Calu3 (cell line): ENCODE measurements at regions not wholly inside any gene's neighbourhood (a gene's known extent, or its start where the extent isn't known, plus 50 kb on each side); places are given as distances from the start of the nearest gene placed in this dataset.

ENCODE experiments used
- BruUV-seq: library from RNA; stranded (reverse); fragments of 400-500 nt; replicated peaks from 2 replicates; lab custom pipeline; 2021; lab: Mats Ljungman, UMichigan
- CTCF ChIA-PET: fragments of 300-600 bp; sonication (Branson Sonifier 250); formaldehyde crosslinking; loops from one replicate; lab custom pipeline; 2022; ENCODE audit warnings: antibody characterized with exemption; lab: Charles Lee
- DNase-seq: peaks from one replicate; pipeline ENCODE4 v3.0.0; 2022
- H3K27ac Mint-ChIP-seq: one replicate; pipeline ENCODE4 v1.8.0; 2022; ENCODE audit warnings: mixed read lengths; ENCODE audit not compliant: unreplicated experiment
- H3K27me3 Mint-ChIP-seq: one replicate; pipeline ENCODE4 v1.8.0; 2022; ENCODE audit warnings: mixed read lengths; ENCODE audit not compliant: unreplicated experiment
- H3K36me3 Mint-ChIP-seq: one replicate; pipeline ENCODE4 v1.8.0; 2022; ENCODE audit warnings: mild to moderate bottlenecking, moderate library complexity, mixed read lengths; ENCODE audit not compliant: insufficient read depth, unreplicated experiment
- H3K4me1 Mint-ChIP-seq: one replicate; pipeline ENCODE4 v1.8.0; 2022; ENCODE audit warnings: mild to moderate bottlenecking, low read depth, mixed read lengths; ENCODE audit not compliant: unreplicated experiment
- H3K4me3 Mint-ChIP-seq: one replicate; pipeline ENCODE4 v1.8.0; 2022; ENCODE audit warnings: mild to moderate bottlenecking, low read depth, moderate library complexity, mixed read lengths; ENCODE audit not compliant: unreplicated experiment
- H3K9me3 Mint-ChIP-seq: one replicate; pipeline ENCODE4 v1.8.0; 2022; ENCODE audit warnings: low read depth, mixed read lengths; ENCODE audit not compliant: unreplicated experiment
- intact Hi-C: fragments of 100-400 bp; cut with micrococcal nuclease; formaldehyde crosslinking; loops from one replicate; pipeline ENCODE4 v1.10.0; 2022; ENCODE audit not compliant: unreplicated experiment
- TF ChIP-seq, protein P1 (sequence below): fragments of 200-600 bp; IDR thresholded peaks from one replicate; pipeline ENCODE4 v1.8.0; 2022; ENCODE audit warnings: antibody characterized with exemption; ENCODE audit not compliant: unreplicated experiment

DNA sequence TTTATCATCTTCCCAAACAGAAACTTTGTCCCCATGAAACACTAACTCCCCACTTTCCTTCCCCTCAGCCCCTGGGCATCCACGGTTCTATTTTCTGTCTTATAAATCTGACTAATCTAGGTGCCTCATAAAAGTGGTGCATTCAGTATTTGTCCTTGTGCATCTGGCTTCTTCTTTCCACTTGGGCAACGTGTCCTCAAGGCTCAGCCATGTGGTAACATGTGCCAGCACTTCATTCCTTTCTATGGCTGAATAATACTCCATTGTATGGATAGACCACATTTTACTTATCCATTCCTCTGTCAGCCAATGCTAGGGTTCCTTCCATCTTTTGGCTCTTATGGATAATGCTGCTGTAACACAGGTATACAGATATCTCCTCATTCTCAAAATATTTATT is 305.0 kb upstream of the RUNX1 start:
- TF ChIP-seq, protein P1, sequence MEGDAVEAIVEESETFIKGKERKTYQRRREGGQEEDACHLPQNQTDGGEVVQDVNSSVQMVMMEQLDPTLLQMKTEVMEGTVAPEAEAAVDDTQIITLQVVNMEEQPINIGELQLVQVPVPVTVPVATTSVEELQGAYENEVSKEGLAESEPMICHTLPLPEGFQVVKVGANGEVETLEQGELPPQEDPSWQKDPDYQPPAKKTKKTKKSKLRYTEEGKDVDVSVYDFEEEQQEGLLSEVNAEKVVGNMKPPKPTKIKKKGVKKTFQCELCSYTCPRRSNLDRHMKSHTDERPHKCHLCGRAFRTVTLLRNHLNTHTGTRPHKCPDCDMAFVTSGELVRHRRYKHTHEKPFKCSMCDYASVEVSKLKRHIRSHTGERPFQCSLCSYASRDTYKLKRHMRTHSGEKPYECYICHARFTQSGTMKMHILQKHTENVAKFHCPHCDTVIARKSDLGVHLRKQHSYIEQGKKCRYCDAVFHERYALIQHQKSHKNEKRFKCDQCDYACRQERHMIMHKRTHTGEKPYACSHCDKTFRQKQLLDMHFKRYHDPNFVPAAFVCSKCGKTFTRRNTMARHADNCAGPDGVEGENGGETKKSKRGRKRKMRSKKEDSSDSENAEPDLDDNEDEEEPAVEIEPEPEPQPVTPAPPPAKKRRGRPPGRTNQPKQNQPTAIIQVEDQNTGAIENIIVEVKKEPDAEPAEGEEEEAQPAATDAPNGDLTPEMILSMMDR: no peak
- intact Hi-C loops: no loop called here
- Mint-ChIP-seq H3K27ac (no peak overlapping the region), H3K27me3 (no peaks in the 10 kb centered on the region), H3K4me1 (no peaks in the 10 kb centered on the region), H3K4me3 (no peak overlapping the region), H3K9me3 (no peaks in the 10 kb centered on the region), H3K36me3 (no peaks in the 10 kb centered on the region)
- CTCF ChIA-PET: no interaction called here
- no TSS peak for BruUV-seq
- no peak for DNase-seq

DNA sequence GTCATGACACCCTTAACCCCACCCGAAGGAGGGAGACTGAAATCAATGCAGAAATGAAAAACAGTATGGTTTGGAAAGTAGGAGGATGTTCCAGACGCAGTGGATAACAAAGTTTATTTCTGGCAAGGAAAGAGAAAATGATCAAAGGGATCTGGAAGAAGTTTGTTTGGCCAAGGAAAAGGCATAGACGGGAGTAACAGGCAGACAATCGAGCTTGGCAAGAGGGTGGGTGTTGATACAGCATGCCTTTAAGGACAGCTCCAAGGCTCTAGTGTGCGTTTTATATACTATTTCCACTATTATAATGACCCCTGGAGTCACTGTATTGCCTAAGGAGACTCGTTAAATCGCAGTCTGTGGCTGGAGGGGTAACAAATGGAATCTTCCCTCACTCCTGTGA is 303.7 kb upstream of the RUNX1 start:
- H3K4me3 Mint-ChIP-seq: no peak overlapping the region

DNA sequence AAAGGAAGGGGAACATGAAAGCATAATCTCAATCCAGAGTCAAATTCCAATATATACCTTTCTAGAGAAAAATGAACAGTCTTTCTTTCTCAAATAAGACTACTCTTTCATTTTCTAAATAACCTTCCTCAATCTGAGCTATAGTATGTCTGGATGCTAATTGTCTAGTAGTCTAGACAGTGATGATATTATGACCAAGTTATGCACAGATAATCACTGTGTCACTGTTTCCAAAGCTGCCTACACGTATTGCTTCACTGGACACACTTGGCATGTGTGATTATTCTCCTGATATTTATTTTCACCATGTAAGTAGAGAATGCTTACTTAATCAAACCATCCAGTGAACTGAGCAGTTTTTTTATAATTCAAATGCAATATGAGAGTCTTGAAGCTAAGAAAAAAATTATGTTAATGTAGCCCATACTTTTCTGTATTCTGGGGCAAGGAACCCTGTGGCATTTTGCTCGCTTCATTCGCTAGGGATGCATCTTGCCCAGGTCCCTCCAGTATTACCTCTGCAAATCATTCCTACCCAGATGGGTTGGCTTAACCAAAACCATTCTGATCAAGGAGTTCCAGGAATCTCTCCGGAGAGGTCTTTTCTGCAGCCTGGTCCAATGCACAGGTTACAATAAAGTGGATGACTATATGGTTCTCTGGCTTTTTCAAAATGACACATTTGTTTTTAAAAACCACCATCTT is 303.1 kb upstream of the RUNX1 start:
- H3K27me3 Mint-ChIP-seq: no peaks in the 10 kb centered on the region
- H3K36me3 Mint-ChIP-seq: no peaks in the 10 kb centered on the region
- TF ChIP-seq, protein P1: no peak
- DNase-seq: no peak
- H3K4me1 Mint-ChIP-seq: no peaks in the 10 kb centered on the region
- intact Hi-C loops: no loop called here
- no TSS peak for BruUV-seq
- no peak overlapping the region for H3K4me3 Mint-ChIP-seq
- no peak overlapping the region for H3K27ac Mint-ChIP-seq
- no peaks in the 10 kb centered on the region for H3K9me3 Mint-ChIP-seq
- CTCF ChIA-PET: no interaction called here

More for the DNA sequence above, 303.7 kb upstream of the RUNX1 start:
- Mint-ChIP-seq H3K4me1 (no peaks in the 10 kb centered on the region), H3K9me3 (no peaks in the 10 kb centered on the region), H3K27me3 (no peaks in the 10 kb centered on the region), H3K27ac (no peak overlapping the region), H3K36me3 (no peaks in the 10 kb centered on the region)
- intact Hi-C loops: no loop called here
- TF ChIP-seq, protein P1: no peak
- CTCF ChIA-PET: no interaction called here
- no TSS peak for BruUV-seq
- DNase-seq: no peak

DNA sequence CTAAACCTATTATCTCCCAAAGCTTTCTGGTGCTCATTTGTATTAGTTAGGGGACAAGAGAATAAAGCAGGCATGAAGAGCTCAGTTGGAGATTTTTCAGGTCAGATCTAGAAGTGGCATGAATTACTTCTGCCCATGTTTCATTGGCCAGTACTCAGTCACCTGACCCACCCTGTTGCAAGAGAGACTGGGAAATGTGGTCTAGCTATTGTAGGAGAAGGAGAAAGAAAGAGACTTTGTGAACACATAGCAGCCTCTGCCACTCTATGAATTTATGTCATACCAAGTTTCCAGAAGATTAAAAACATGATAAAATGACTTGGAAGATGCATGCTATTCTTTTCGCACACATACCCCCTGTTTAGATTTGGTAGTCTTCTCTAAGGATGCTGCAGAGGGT is 302.3 kb upstream of the RUNX1 start:
- H3K36me3 Mint-ChIP-seq: no peaks in the 10 kb centered on the region
- TF ChIP-seq, protein P1: no peak
- BruUV-seq: no TSS peak
- no peaks in the 10 kb centered on the region for H3K27me3 Mint-ChIP-seq
- H3K27ac Mint-ChIP-seq: no peak overlapping the region
- no peak overlapping the region for H3K4me3 Mint-ChIP-seq
- intact Hi-C loops: no loop called here
- no peaks in the 10 kb centered on the region for H3K4me1 Mint-ChIP-seq
- H3K9me3 Mint-ChIP-seq: no peaks in the 10 kb centered on the region
- CTCF ChIA-PET: no interaction called here
- DNase-seq: no peak
